IMR-90 (cell line): ENCODE measurements at regions not wholly inside any gene's neighbourhood (a gene's known extent, or its start where the extent isn't known, plus 50 kb on each side); places are given as distances from the start of the nearest gene placed in this dataset.

Experiments used
- CEBPB ChIP-seq: IDR thresholded peaks from 2 replicates; pipeline ENCODE4 v1.6.1; 2012; ENCODE audit warnings: low read depth, low read length, improper control_type of control experiment
- CHD1 ChIP-seq: IDR thresholded peaks from 2 replicates; pipeline ENCODE4 v1.6.1; 2012; ENCODE audit warnings: low read depth, low read length, improper control_type of control experiment
- CTCF ChIP-seq: conservative IDR thresholded peaks from 2 replicates; pipeline ENCODE4 v1.5.1; 2012; ENCODE audit warnings: mild to moderate bottlenecking, low read depth, low read length, improper control_type of control experiment
- ELK1 ChIP-seq: fragments of 150-350 bp; IDR thresholded peaks from 2 replicates; pipeline ENCODE4 v1.6.1; 2016; ENCODE audit warnings: low read depth, mild to moderate bottlenecking, low read length, moderate library complexity, borderline replicate concordance
- FOS ChIP-seq: fragments of 150-350 bp; IDR thresholded peaks from 2 replicates; pipeline ENCODE4 v1.6.1; 2016; ENCODE audit warnings: low read depth, low read length
- MAFK ChIP-seq: IDR thresholded peaks from 2 replicates; pipeline ENCODE4 v1.6.1; 2012; ENCODE audit warnings: low read depth, low read length, improper control_type of control experiment
- MAZ ChIP-seq: IDR thresholded peaks from 2 replicates; pipeline ENCODE4 v1.6.1; 2012; ENCODE audit warnings: low read depth, mild to moderate bottlenecking, low read length, improper control_type of control experiment, moderate library complexity, borderline replicate concordance
- MXI1 ChIP-seq: IDR thresholded peaks from 2 replicates; pipeline ENCODE4 v1.6.1; 2012; ENCODE audit warnings: low read depth, mild to moderate bottlenecking, low read length, moderate library complexity, borderline replicate concordance
- NFE2L2 ChIP-seq: fragments of 150-350 bp; IDR thresholded peaks from 2 replicates; pipeline ENCODE4 v1.6.1; 2016; ENCODE audit warnings: low read depth, mild to moderate bottlenecking, low read length
- POLR2A ChIP-seq: IDR thresholded peaks from 2 replicates; pipeline ENCODE4 v1.6.1; 2012; ENCODE audit warnings: mild to moderate bottlenecking, low read depth, low read length
- RAD21 ChIP-seq: IDR thresholded peaks from 2 replicates; pipeline ENCODE4 v1.6.1; 2012; ENCODE audit warnings: low read length, improper control_type of control experiment
- RFX5 ChIP-seq: IDR thresholded peaks from 2 replicates; pipeline ENCODE4 v1.8.0; 2012; ENCODE audit warnings: low read depth, mild to moderate bottlenecking, low read length, moderate library complexity
- SMC3 ChIP-seq: fragments of 150-350 bp; IDR thresholded peaks from 2 replicates; pipeline ENCODE4 v1.6.1; 2016; ENCODE audit warnings: low read depth, mild to moderate bottlenecking, antibody characterized with exemption, low read length, moderate library complexity

GRCh38 chr12:53807322-53807860 lies 55.6 kb upstream of the CISTR start:
- no peak for TF ChIP-seq CTCF
- no peak for TF ChIP-seq FOS
- no peak for TF ChIP-seq ELK1
- no peak for TF ChIP-seq POLR2A
- no peak for TF ChIP-seq RFX5
- no peak for TF ChIP-seq RAD21
- no peak for TF ChIP-seq MAFK
- TF ChIP-seq NFE2L2: no peak
- TF ChIP-seq MAZ: no peak
- no peak for TF ChIP-seq SMC3
- no peak for TF ChIP-seq CEBPB
- no peak for TF ChIP-seq MXI1
- TF ChIP-seq CHD1: no peak
